HG03095 (cell line): ENCODE measurements at regions not wholly inside any gene's neighbourhood (a gene's known extent, or its start where the extent isn't known, plus 50 kb on each side); places are given as distances from the start of the nearest gene placed in this dataset.

Source experiments
- ATAC-seq: cut with Tn5 transposase; IDR thresholded peaks from one replicate; pipeline ENCODE4 v1.9.1; 2021; ENCODE audit warnings: moderate library complexity; ENCODE audit not compliant: unreplicated experiment

GRCh38 chr13:60797112-60797511 lies 400.1 kb downstream of the TDRD3 start:
- no peak for ATAC-seq

DNA sequence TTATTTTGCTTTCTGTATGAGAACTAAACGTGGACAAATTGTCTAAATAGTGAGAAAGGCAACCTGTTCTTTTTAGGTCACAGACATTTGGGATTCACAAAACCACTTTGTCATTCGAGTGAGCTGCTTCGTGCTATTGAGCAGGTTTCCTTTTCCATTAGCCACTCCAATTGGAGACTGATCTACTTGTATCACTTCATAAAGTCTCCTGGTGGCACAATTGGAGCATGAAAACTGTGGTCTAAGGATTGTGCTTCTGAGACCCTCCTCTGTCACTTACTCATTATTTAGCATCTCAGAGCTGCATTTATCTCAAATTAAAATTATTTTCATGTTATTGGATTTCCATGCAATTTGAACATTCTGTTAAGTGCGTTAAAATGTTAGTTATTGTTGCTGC lies 397.7 kb downstream of the TDRD3 start:
- no peak for ATAC-seq

GRCh38 chr13:60790620-60791019 lies 393.6 kb downstream of the TDRD3 start:
- no peak for ATAC-seq

- no peak for ATAC-seq
These were observed 391.3 kb downstream of the TDRD3 start for GRCh38 chr13:60788156-60788829.

DNA sequence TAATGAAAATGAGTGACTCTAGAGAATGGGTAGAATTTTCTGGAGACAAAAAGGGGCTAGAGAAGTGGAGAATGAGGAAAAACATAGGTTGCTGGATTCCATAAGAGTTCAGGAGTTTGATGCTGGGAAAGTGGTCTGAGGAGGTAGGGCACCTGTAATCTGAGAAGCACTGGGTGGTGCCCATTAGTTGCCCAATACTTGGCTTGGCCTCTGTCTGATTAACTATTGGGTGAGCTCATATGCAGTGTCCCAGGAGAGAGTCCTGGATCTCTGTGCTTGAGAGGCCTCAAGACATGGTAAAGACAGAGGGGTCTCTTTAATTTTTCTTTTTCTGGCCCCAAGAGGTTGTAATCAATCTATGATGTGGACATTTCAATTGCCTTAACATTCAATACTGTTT lies 390.1 kb downstream of the TDRD3 start:
- ATAC-seq, result no peak

GRCh38 chr13:60772726-60773125 lies 375.7 kb downstream of the TDRD3 start:
- no peak for ATAC-seq

GRCh38 chr13:60765700-60766411 lies 368.8 kb downstream of the TDRD3 start:
- ATAC-seq, result no peak

GRCh38 chr13:60759499-60759898 lies 362.5 kb downstream of the TDRD3 start:
- no peak for ATAC-seq

DNA sequence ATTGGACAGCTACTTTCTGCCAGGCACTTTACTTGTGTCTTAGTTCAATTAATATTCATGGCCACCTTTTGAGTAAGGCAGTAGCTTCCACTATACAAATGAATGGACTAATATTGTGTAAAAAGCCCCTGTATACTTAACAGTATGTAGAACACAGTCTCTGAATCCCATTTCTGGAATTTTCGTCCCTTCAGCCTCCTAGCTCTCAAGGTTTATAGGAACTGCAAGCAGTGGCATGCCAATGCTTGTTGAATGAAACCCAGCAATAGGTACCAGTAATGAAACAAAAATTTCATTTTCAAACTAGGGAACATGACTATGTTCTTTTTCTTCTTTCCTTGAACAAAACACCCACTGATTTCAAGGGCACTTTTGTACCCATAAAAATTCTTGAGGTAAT lies 361.6 kb downstream of the TDRD3 start:
- ATAC-seq, result no peak

GRCh38 chr13:60757501-60758215 lies 360.6 kb downstream of the TDRD3 start:
- no peak for ATAC-seq

DNA sequence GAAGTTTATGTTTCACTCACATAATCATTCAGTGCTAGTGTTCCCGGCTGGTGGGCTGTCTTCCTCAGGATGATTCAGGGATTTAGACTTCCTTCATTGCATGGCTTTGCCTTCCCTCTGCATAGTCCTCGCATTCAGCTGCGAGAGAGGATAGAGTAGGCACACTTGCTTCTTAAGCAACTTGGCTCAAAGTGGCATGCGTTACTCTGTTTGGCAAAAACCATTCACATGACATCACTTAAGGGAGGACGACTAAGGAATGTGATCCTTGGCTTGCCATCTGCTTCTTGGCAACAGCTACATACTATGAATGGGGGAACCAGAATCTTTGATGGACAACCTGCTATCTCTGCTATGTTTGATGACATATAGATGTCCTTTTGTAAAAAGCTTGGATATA lies 359.3 kb downstream of the TDRD3 start:
- ATAC-seq, result no peak

GRCh38 chr13:60755380-60756163 lies 358.6 kb downstream of the TDRD3 start:
- ATAC-seq, result no peak

GRCh38 chr13:60754211-60755090 lies 357.4 kb downstream of the TDRD3 start:
- no peak for ATAC-seq

- ATAC-seq, result no peak
These were observed 356.6 kb downstream of the TDRD3 start for GRCh38 chr13:60753641-60754040.

DNA sequence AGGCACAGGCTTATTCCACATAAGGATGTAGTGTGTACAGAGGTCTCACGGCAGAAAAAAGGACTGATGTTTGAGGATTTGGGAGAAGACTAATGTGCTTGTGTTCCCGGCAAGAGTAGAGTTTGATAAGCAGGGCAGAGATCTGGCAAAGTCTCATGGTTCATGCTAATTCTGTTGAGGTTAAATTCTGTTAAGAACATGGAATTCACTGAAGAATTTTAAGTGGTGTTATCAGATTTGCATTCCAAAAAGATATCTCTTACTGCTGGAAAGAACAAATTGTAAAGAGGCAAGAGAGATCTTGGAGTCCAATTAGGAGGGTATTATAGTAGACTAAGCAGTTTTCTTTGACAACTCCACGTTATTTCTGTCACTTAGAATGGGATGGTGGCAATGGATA lies 348.3 kb downstream of the TDRD3 start:
- ATAC-seq, result no peak

DNA sequence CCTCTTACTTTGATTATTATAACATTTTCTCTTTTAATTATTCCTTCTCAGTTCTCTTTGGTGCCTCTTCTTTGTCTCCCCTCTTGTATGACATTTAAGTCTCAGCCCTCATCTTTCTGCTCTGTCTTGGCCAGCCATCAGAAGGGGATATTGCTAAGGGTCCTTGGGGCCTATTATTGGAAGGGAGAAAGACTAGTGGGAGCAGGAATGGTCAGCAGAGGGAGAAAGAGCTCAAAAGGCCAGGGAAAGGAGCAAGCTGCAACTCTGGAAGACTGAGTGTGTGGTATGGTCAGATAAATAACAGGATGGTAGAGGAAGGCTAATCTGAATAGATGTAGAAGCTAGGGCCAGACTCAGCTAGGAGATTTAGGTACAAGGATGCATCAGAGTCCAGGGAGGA lies 336.9 kb downstream of the TDRD3 start:
- ATAC-seq, result no peak

- ATAC-seq, result no peak
These were observed 330.1 kb downstream of the TDRD3 start for GRCh38 chr13:60727140-60727539.

DNA sequence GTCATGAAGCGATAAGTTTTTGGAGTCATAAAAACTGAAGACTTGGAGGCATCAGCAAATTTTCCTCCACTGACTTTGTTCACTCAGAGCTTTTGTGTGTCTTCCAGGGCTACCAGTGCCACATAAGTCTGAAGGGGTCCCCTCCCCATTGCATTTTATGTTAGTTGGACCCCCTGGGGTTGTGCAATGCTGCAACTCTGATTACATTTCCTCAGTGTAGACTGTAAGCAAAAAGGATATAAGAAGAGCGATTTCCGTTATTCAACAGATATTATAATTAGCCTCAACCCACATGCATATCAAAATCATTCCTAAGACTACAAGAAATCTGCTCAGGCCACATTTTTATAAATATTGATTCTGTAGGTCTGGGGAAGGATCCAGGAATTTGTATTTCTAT lies 324.0 kb downstream of the TDRD3 start:
- ATAC-seq, result no peak

- ATAC-seq, result no peak
These were observed 323.6 kb downstream of the TDRD3 start for GRCh38 chr13:60720590-60720989.

- ATAC-seq, result no peak
These were observed 319.3 kb downstream of the TDRD3 start for GRCh38 chr13:60716313-60716712.
